Lower leg skin (tissue), 4 donors: ENCODE measurements at regions not wholly inside any gene's neighbourhood (a gene's known extent, or its start where the extent isn't known, plus 50 kb on each side); places are given as distances from the start of the nearest gene placed in this dataset.

Source experiments
- DNase-seq, 2 donors: peaks; one replicate each; pipeline ENCODE4 v3.0.0-alpha.2; 2019; ENCODE audit warnings: low spot score in 2 of 2
- H3K4me3 ChIP-seq: fragments of 200-600 bp; sonication (generic); 2 replicates; pipeline ENCODE4 v1.5.1; 2017; ENCODE audit warnings: mild to moderate bottlenecking, low read depth; ENCODE audit not compliant: poor library complexity, severe bottlenecking
- POLR2A ChIP-seq, 2 donors: fragments of 450-650 bp; IDR thresholded peaks; one replicate each; pipeline ENCODE4 v1.6.1; 2016 to 2017; ENCODE audit warnings: antibody characterized with exemption in 2 of 2, mild to moderate bottlenecking in 1 of 2, moderate library complexity in 1 of 2
- WGBS, 2 donors: methylation state at CpG; one replicate each; pipeline ENCODE4 v1.1.5; 2018; 5-methylcytosine and 5-hydroxymethylcytosine counted together
- intact Hi-C: fragments of 100-400 bp; cut with DNase I; formaldehyde crosslinking; loops from one replicate; pipeline ENCODE4 v1.15.0; 2023; ENCODE audit warnings: low total_unique reads
- TF ChIP-seq, protein P1 (sequence below), 3 donors: fragments of 450-650 bp; IDR thresholded peaks; one replicate each; pipeline ENCODE4 v1.5.1; 2016; ENCODE audit warnings: antibody characterized with exemption in 3 of 3, mild to moderate bottlenecking in 3 of 3, moderate library complexity in 2 of 3

- intact Hi-C loops: no loop called here
- 21 to 37% methylated on average over 10 to 13 of the region's 13 CpGs for WGBS, 2 donors
- TF ChIP-seq, protein P1, sequence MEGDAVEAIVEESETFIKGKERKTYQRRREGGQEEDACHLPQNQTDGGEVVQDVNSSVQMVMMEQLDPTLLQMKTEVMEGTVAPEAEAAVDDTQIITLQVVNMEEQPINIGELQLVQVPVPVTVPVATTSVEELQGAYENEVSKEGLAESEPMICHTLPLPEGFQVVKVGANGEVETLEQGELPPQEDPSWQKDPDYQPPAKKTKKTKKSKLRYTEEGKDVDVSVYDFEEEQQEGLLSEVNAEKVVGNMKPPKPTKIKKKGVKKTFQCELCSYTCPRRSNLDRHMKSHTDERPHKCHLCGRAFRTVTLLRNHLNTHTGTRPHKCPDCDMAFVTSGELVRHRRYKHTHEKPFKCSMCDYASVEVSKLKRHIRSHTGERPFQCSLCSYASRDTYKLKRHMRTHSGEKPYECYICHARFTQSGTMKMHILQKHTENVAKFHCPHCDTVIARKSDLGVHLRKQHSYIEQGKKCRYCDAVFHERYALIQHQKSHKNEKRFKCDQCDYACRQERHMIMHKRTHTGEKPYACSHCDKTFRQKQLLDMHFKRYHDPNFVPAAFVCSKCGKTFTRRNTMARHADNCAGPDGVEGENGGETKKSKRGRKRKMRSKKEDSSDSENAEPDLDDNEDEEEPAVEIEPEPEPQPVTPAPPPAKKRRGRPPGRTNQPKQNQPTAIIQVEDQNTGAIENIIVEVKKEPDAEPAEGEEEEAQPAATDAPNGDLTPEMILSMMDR (IDR thresholded peaks at IDR 0.05): no peak
- TF ChIP-seq POLR2A (IDR thresholded peaks at IDR 0.05): no peak
- DNase-seq: no peak
- H3K4me3 ChIP-seq: no peak overlapping the region
Observed at GRCh38 chr12:124497039-124497438, 70.4 kb downstream of the NCOR2 start.

DNA sequence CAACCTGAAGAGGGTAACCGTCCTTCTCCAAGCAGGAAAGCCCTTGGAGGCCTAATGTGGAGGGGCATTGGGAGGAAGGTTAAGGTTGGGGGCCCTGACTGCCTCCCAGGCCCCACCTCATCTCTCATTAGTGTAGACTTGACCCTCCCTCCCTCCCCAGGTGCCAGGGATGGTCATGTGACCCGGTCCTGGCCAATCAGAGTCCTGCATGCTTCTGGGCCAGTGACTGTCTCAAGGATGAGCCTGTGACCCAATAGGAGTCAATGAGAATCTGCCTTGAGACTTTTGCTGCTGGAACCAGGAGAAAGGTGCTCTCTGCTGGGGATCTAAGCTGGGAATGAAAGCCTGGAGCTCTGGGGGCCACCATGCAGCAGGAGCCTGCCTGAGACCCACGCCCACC, 70.8 kb downstream of the NCOR2 start:
- TF ChIP-seq POLR2A (IDR thresholded peaks at IDR 0.05): no peak
- TF ChIP-seq, protein P1 (IDR thresholded peaks at IDR 0.05): no peak
- intact Hi-C loops: no loop called here
- H3K4me3 ChIP-seq: no peak overlapping the region
- no peak for DNase-seq
- WGBS, 2 donors: 59 to 63% methylated on average over 3 of the region's 3 CpGs

GRCh38 chr12:124495194-124495983, 72.0 kb downstream of the NCOR2 start:
- WGBS, 2 donors: 84 to 86% methylated on average over 25 to 28 of the region's 28 CpGs
- intact Hi-C loops: no loop called here
- DNase-seq: no peak
- H3K4me3 ChIP-seq: no peak overlapping the region
- TF ChIP-seq, protein P1 (IDR thresholded peaks at IDR 0.05): no peak
- no peak for TF ChIP-seq POLR2A (IDR thresholded peaks at IDR 0.05)

GRCh38 chr12:124494751-124495129, 72.7 kb downstream of the NCOR2 start:
- H3K4me3 ChIP-seq: no peak overlapping the region
- intact Hi-C loops: no loop called here
- no peak for DNase-seq
- TF ChIP-seq POLR2A (IDR thresholded peaks at IDR 0.05): no peak
- TF ChIP-seq, protein P1 (IDR thresholded peaks at IDR 0.05): no peak
- WGBS, 2 donors: 95 to 97% methylated on average over 7 of the region's 7 CpGs

DNA sequence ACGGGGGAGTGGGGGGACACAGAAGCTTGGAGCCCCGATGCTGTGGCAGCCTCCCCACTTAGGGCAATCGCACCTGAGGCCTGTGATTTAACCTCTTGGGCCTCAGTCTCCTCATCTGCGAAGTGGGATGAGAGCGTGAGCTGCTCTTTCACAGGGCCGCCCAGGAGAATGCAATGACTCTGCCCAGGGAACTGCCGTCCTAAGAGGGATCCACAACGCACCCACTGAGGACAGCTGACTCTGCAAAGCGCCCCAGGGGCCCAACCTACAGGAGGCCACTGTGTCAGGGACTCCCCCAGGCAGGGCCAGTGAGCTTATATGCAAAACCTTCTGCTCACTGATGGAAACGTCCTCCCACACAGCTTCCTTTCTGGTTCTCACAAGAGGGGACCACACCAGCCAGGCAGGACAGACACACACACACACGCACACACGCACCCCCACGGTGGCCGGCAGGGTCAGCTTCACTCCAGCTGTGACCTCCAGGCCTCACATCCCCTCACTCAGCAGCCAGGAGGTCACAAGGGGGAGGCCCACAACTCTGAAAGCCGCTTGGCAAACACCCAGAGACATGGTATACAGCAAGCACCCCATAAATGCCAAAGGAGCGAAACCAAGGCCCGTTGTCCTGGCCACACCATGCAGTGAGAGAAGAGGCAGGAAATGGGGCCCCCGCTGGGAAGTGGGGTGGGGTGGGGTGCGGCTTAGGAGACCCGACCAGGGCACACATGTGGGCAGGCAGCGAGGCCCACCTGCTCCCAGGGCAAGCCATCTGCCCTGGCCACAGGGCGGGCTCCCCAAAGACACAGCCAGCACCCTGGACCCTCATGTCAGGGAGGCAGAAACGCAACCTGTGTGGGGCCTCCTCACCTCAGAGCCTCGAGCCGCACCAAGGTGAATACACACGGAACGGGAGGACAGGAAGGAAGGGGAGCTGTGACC, 73.3 kb downstream of the NCOR2 start:
- intact Hi-C loops: no loop called here
- no peak overlapping the region for H3K4me3 ChIP-seq
- TF ChIP-seq, protein P1 (IDR thresholded peaks at IDR 0.05): no peak
- no peak for TF ChIP-seq POLR2A (IDR thresholded peaks at IDR 0.05)
- DNase-seq: no peak
- WGBS, 2 donors: 81 to 85% methylated on average over 27 of the region's 27 CpGs
